ENCODE measurements at regions not wholly inside any gene's neighbourhood (a gene's known extent, or its start where the extent isn't known, plus 50 kb on each side); places are given as distances from the start of the nearest gene placed in this dataset.
"Not testable (repeated sequence)": the region's sequence is repeated elsewhere in the genome, so short reads cannot be mapped to it uniquely, and the experiment has no call there.

- no peak for DNase-seq
- Histone ChIP-seq H3K36me3 (no peaks in the 10 kb centered on the region), H3K9me3 (no peaks in the 10 kb centered on the region), H3K27me3 (no peaks in the 10 kb centered on the region), H3K4me3 (no peak overlapping the region)
Observed at GRCh38 chr7:49453486-49453885, 320.0 kb upstream of the VWC2 start.

GRCh38 chr7:49479441-49479840 is 294.0 kb upstream of the VWC2 start:
- no peak overlapping the region for H3K4me3 ChIP-seq
- no peaks in the 10 kb centered on the region for H3K36me3 ChIP-seq
- DNase-seq: no peak

GRCh38 chr7:49479936-49480544 is 293.4 kb upstream of the VWC2 start:
- H3K4me3 ChIP-seq: no peak overlapping the region
- no peaks in the 10 kb centered on the region for H3K9me3 ChIP-seq
- DNase-seq: no peak
- no peaks in the 10 kb centered on the region for H3K27me3 ChIP-seq
- H3K36me3 ChIP-seq: no peaks in the 10 kb centered on the region

More at GRCh38 chr7:49479441-49479840, 294.0 kb upstream of the VWC2 start:
- Histone ChIP-seq H3K27me3 (no peaks in the 10 kb centered on the region), H3K9me3 (no peaks in the 10 kb centered on the region)

- DNase-seq: no peak
- Histone ChIP-seq H3K36me3 (no peaks in the 10 kb centered on the region), H3K9me3 (no peaks in the 10 kb centered on the region), H3K4me3 (no peak overlapping the region), H3K27me3 (no peaks in the 10 kb centered on the region)
Observed at GRCh38 chr7:49481075-49481474, 292.4 kb upstream of the VWC2 start.

GRCh38 chr7:49483142-49483541 is 290.3 kb upstream of the VWC2 start:
- no peaks in the 10 kb centered on the region for H3K36me3 ChIP-seq
- no peaks in the 10 kb centered on the region for H3K9me3 ChIP-seq
- no peak overlapping the region for H3K4me3 ChIP-seq
- no peaks in the 10 kb centered on the region for H3K27me3 ChIP-seq
- DNase-seq: no peak

GRCh38 chr7:49486974-49487829 is 286.2 kb upstream of the VWC2 start:
- no peak for DNase-seq
- H3K9me3 ChIP-seq: no peaks in the 10 kb centered on the region
- no peaks in the 10 kb centered on the region for H3K36me3 ChIP-seq
- no peak overlapping the region for H3K4me3 ChIP-seq
- no peaks in the 10 kb centered on the region for H3K27me3 ChIP-seq

GRCh38 chr7:49487830-49488140 is 285.7 kb upstream of the VWC2 start:
- no peaks in the 10 kb centered on the region for H3K9me3 ChIP-seq
- H3K27me3 ChIP-seq: no peaks in the 10 kb centered on the region
- no peak for DNase-seq
- H3K36me3 ChIP-seq: no peaks in the 10 kb centered on the region
- no peak overlapping the region for H3K4me3 ChIP-seq

GRCh38 chr7:49488573-49488972 is 284.9 kb upstream of the VWC2 start:
- DNase-seq: no peak
- no peak overlapping the region for H3K4me3 ChIP-seq
- no peaks in the 10 kb centered on the region for H3K27me3 ChIP-seq
- no peaks in the 10 kb centered on the region for H3K9me3 ChIP-seq
- no peaks in the 10 kb centered on the region for H3K36me3 ChIP-seq

- Histone ChIP-seq H3K4me3 (no peak overlapping the region), H3K27me3 (no peaks in the 10 kb centered on the region), H3K9me3 (no peaks in the 10 kb centered on the region), H3K36me3 (no peaks in the 10 kb centered on the region)
- no peak for DNase-seq
Observed at GRCh38 chr7:49497471-49497870, 276.0 kb upstream of the VWC2 start.

- H3K4me3 ChIP-seq: no peak overlapping the region
- no peaks in the 10 kb centered on the region for H3K36me3 ChIP-seq
- no peaks in the 10 kb centered on the region for H3K27me3 ChIP-seq
- H3K9me3 ChIP-seq: no peaks in the 10 kb centered on the region
- DNase-seq: no peak
Observed at GRCh38 chr7:49500741-49501140, 272.7 kb upstream of the VWC2 start.

GRCh38 chr7:49507206-49507605 is 266.2 kb upstream of the VWC2 start:
- not testable (repeated sequence) for H3K4me3 ChIP-seq, H3K9me3 ChIP-seq, DNase-seq, H3K27me3 ChIP-seq, H3K36me3 ChIP-seq

- no peaks in the 10 kb centered on the region for H3K9me3 ChIP-seq
- H3K36me3 ChIP-seq: no peaks in the 10 kb centered on the region
- H3K27me3 ChIP-seq: no peaks in the 10 kb centered on the region
- no peak for DNase-seq
- no peak overlapping the region for H3K4me3 ChIP-seq
Observed at GRCh38 chr7:49513911-49514310, 259.5 kb upstream of the VWC2 start.

- Histone ChIP-seq H3K27me3 (no peaks in the 10 kb centered on the region), H3K9me3 (no peaks in the 10 kb centered on the region), H3K36me3 (no peaks in the 10 kb centered on the region), H3K4me3 (no peak overlapping the region)
- DNase-seq: no peak
Observed at GRCh38 chr7:49520951-49521350, 252.5 kb upstream of the VWC2 start.

- DNase-seq: no peak
- Histone ChIP-seq H3K9me3 (no peaks in the 10 kb centered on the region), H3K4me3 (no peak overlapping the region), H3K27me3 (no peaks in the 10 kb centered on the region), H3K36me3 (no peaks in the 10 kb centered on the region)
Observed at GRCh38 chr7:49522111-49522510, 251.3 kb upstream of the VWC2 start.

GRCh38 chr7:49523870-49524269 is 249.6 kb upstream of the VWC2 start:
- DNase-seq: no peak
- H3K4me3 ChIP-seq: no peak overlapping the region
- no peaks in the 10 kb centered on the region; the same call in 1 of the 2 replicates for H3K27me3 ChIP-seq
- H3K36me3 ChIP-seq: no peaks in the 10 kb centered on the region
- H3K9me3 ChIP-seq: no peaks in the 10 kb centered on the region

GRCh38 chr7:49527182-49527581 is 246.3 kb upstream of the VWC2 start:
- DNase-seq: no peak
- no peaks in the 10 kb centered on the region for H3K36me3 ChIP-seq
- no peaks in the 10 kb centered on the region; the same call in 1 of the 2 replicates for H3K27me3 ChIP-seq

GRCh38 chr7:49530481-49530880 is 243.0 kb upstream of the VWC2 start:
- Histone ChIP-seq H3K4me3 (no peak overlapping the region), H3K27me3 (no peaks in the 10 kb centered on the region; the same call in 1 of the 2 replicates)

More at GRCh38 chr7:49527182-49527581, 246.3 kb upstream of the VWC2 start:
- no peaks in the 10 kb centered on the region for H3K9me3 ChIP-seq
- no peak overlapping the region for H3K4me3 ChIP-seq

More at GRCh38 chr7:49530481-49530880, 243.0 kb upstream of the VWC2 start:
- H3K36me3 ChIP-seq: no peaks in the 10 kb centered on the region
- DNase-seq: no peak
- no peaks in the 10 kb centered on the region for H3K9me3 ChIP-seq

Data from MG63 (cell line).